ENCODE measurements at regions not wholly inside any gene's neighbourhood (a gene's known extent, or its start where the extent isn't known, plus 50 kb on each side); places are given as distances from the start of the nearest gene placed in this dataset.

DNA sequence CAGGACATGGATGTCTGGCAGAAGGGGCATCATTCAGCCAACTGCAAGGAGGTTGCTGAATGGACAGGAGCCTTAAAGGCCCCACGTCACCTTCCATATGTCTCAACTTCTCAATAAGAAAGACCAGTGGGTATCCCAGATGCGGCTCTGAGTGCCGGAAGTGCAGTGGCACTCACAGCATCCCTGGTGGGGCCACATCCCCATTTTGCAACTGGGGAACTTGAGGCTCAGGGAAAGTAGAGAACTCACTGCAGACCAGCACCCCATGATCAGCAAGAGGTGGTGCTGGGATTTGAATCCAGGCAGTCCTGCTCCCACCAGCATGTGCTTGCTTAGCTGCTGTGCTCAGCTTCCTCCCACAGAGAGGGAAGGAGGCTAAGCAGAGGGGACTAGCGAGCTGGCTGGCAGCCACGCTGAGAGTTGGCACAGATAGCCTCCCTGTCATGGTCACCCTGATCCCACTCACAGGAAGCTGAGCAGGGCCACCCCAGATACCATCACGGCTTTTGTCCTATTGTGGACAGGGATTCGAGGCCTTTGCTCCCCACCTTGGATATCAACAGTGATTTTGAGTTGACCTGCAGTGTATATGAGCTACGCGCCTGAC is 294.2 kb upstream of the FOXF1 start:
- WGBS (ENCODE audit: insufficient coverage, low lambda C conversion rate), result no CpG with 5 or more reads among the region's 9 CpGs
- no peaks in the 10 kb centered on the region for H3K36me3 ChIP-seq (ENCODE audit: control insufficient read depth, insufficient read depth, low read length)
- H3K27ac ChIP-seq (ENCODE audit: low read length), result no peak overlapping the region
- peaks cover 22% of the 10 kb centered on the region for H3K27me3 ChIP-seq (ENCODE audit: control insufficient read depth, insufficient read depth, low read length)
- H3K9me3 ChIP-seq (ENCODE audit: control insufficient read depth, low read depth, low read length), result peaks cover 4% of the 10 kb centered on the region
- no peak overlapping the region for H3K4me3 ChIP-seq (ENCODE audit: low read length)
- no peaks in the 10 kb centered on the region for H3K4me1 ChIP-seq (ENCODE audit: control insufficient read depth, insufficient read depth, low read length)
- DNase-seq, result no peak

DNA sequence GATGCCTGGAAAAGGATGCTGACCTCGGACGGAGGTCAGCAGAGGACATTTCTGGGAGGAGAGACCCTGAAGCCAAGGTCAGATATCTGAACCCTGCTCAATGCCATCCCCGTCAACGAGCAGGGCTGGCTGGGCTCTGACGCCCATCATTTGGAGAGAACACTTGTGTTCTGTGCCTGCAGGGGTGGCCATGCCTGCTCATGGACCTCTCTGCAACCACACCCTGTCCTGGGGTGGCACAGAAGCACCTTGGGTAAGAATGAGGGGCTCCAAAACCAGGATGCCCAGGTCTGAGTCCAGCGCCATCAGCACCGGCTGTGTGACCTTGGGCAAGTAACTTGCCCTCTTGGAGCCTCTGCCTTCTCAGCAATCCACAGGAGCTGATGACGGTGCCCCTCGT is 293.7 kb upstream of the FOXF1 start:
- no CpG with 5 or more reads among the region's 9 CpGs for WGBS (ENCODE audit: insufficient coverage, low lambda C conversion rate)
- Histone ChIP-seq H3K4me1 (ENCODE audit: control insufficient read depth, insufficient read depth, low read length) (no peaks in the 10 kb centered on the region), H3K27me3 (ENCODE audit: control insufficient read depth, insufficient read depth, low read length) (peaks cover 27% of the 10 kb centered on the region), H3K27ac (ENCODE audit: low read length) (no peak overlapping the region), H3K9me3 (ENCODE audit: control insufficient read depth, low read depth, low read length) (peaks cover 4% of the 10 kb centered on the region), H3K36me3 (ENCODE audit: control insufficient read depth, insufficient read depth, low read length) (no peaks in the 10 kb centered on the region), H3K4me3 (ENCODE audit: low read length) (no peak overlapping the region)
- no peak for DNase-seq

DNA sequence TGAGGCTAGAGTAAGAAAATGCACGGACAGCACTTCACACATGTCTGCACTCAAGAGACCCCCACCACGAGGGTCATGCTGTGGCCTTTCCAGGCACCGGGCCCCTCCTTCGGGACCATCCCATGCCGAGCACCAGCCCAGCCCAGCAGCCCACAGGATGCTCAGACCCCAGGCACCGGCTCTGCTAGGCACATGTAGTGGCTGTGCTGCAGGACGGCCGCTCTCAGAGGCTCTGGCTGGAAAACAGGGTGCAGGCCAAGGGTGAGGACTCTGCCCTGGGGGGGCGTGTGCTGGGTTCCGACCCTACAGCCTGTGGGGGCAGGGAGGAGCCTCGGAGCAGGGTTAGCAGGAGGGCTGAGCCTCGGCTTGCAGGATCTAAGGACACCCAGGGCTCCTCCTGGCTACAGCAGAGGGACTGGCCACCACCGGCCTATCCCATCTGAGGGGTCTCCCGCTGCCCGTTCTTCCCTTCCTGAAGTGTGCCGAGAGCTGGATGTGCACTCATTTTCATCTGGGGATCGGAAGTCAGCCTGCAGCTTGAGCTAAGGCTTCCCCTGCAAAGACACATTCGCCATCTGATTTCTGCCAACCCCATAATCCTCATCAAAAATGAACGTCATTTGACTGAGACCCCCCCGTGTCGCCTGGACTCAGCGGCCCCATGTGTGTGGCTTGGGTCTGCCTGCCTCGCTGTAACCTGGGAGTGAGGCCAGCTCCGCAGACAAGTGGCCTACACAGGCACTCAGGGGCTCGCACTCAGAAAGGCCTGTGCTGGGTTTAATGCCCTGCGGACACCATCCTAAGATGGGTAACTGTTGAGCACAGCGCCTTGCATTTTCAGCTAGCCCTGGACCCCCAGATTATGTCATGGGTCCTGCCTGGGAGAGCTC is 293.1 kb upstream of the FOXF1 start:
- H3K27me3 ChIP-seq (ENCODE audit: control insufficient read depth, insufficient read depth, low read length), result peaks cover 29% of the 10 kb centered on the region
- H3K27ac ChIP-seq (ENCODE audit: low read length), result no peak overlapping the region
- H3K36me3 ChIP-seq (ENCODE audit: control insufficient read depth, insufficient read depth, low read length), result no peaks in the 10 kb centered on the region
- DNase-seq, result no peak
- no peak overlapping the region for H3K4me3 ChIP-seq (ENCODE audit: low read length)
- H3K4me1 ChIP-seq (ENCODE audit: control insufficient read depth, insufficient read depth, low read length), result no peaks in the 10 kb centered on the region
- no CpG with 5 or more reads among the region's 27 CpGs for WGBS (ENCODE audit: insufficient coverage, low lambda C conversion rate)
- peaks cover 4% of the 10 kb centered on the region for H3K9me3 ChIP-seq (ENCODE audit: control insufficient read depth, low read depth, low read length)

DNA sequence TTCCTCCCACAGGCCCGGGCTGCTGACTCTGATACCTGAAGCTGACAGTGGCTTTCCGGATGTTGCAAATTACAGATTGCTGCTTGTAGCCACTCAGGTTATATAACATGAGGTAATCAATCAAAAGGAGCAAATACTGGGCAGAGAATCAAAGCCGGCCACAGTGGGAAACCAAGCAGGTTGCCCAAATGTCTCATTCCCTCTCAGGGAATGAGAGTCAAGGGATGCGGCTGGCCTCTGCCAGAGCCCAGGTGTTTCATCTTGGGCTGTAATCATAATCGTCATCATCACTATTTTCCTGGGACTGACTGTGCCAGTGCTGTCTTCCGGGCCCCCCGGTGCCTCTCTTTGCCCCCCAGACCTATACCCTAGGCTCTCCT is 292.4 kb upstream of the FOXF1 start:
- Histone ChIP-seq H3K4me3 (ENCODE audit: low read length) (no peak overlapping the region), H3K9me3 (ENCODE audit: control insufficient read depth, low read depth, low read length) (no peaks in the 10 kb centered on the region), H3K27ac (ENCODE audit: low read length) (no peak overlapping the region), H3K4me1 (ENCODE audit: control insufficient read depth, insufficient read depth, low read length) (no peaks in the 10 kb centered on the region), H3K27me3 (ENCODE audit: control insufficient read depth, insufficient read depth, low read length) (peaks cover 34% of the 10 kb centered on the region), H3K36me3 (ENCODE audit: control insufficient read depth, insufficient read depth, low read length) (no peaks in the 10 kb centered on the region)
- no peak for DNase-seq
- no CpG with 5 or more reads among the region's 7 CpGs for WGBS (ENCODE audit: insufficient coverage, low lambda C conversion rate)

DNA sequence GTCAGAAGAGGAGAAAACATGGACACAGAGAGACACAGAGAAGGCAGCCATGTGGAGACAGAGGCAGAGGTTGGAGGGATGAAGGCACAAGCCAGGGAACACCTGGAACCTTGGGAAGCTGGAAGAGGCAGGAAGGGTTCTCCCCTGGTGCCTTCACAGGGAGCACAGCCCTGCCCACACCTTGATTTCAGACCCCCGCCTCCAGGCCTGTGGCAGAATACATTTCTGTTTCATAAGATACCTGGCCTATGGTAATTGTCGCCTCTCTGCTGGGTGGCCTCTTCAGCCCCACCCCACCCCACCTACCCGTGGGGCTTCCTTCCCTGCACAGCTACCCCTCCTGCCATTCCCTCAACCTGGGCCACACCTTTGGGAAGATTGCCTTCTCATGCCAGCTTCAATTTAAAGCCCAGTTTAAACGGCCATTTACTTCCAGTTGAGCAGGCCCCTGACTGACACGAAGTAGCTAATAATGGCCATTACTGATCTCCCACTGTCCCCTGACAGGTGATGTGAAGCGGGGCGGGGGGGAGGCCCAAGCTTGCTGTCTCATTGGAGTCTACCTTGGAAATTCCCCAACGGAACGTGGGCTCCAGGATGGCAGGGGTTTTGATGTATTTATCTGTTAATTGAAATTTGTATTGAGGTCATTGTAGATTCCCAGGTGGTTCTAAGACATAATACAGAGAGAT is 291.7 kb upstream of the FOXF1 start:
- H3K4me1 ChIP-seq (ENCODE audit: control insufficient read depth, insufficient read depth, low read length), result no peaks in the 10 kb centered on the region
- H3K36me3 ChIP-seq (ENCODE audit: control insufficient read depth, insufficient read depth, low read length), result no peaks in the 10 kb centered on the region
- H3K4me3 ChIP-seq (ENCODE audit: low read length), result no peak overlapping the region
- peaks cover 40% of the 10 kb centered on the region for H3K27me3 ChIP-seq (ENCODE audit: control insufficient read depth, insufficient read depth, low read length)
- DNase-seq, result no peak
- H3K27ac ChIP-seq (ENCODE audit: low read length), result no peak overlapping the region
- no CpG with 5 or more reads among the region's 9 CpGs for WGBS (ENCODE audit: insufficient coverage, low lambda C conversion rate)
- no peaks in the 10 kb centered on the region for H3K9me3 ChIP-seq (ENCODE audit: control insufficient read depth, low read depth, low read length)

DNA sequence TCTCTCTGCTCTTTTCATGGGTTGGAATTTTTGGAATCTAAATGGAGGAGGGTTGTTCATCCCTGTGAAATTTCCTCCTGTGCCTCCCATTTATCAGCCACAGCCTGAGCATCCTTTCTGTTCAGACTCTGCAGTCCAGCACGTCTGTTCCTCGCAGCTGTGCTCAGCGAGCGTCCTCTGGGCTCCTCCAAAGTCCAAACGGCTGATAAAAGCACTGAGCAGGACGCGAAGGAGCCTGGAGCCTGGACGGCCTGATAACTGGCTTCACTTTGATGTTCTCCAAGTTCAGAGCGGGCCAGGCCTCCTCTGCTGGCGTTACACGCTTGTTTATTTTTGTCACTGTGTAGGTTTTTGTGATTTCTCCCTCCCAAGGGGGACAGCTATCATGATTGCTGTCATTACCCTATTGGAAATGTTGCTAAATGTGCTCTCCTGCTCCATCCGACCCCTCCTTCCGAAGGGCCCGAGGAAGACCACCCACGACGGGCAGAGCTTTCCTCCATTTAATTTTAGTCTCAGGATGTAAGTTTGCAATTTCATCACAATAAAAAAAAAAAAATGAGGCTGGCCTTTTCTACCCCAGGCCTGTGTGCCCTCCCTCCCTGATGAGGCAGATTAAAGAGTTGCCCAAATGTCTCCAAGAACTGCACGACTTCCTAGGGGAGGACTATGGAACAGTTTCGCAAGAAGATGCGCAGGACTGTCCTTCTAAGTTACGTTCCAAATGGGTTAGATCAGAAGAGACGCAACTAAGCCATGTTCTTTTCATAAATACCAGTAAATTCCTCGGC is 290.5 kb upstream of the FOXF1 start:
- DNase-seq, result no peak
- H3K9me3 ChIP-seq (ENCODE audit: control insufficient read depth, low read depth, low read length), result no peaks in the 10 kb centered on the region
- H3K27ac ChIP-seq (ENCODE audit: low read length), result peak overlapping the region; percentile 78
- H3K4me3 ChIP-seq (ENCODE audit: low read length), result no peak overlapping the region
- no peaks in the 10 kb centered on the region for H3K4me1 ChIP-seq (ENCODE audit: control insufficient read depth, insufficient read depth, low read length)
- no peaks in the 10 kb centered on the region for H3K36me3 ChIP-seq (ENCODE audit: control insufficient read depth, insufficient read depth, low read length)
- WGBS (ENCODE audit: insufficient coverage, low lambda C conversion rate), result 71% methylated on average over 4 of the region's 22 CpGs
- peaks cover 40% of the 10 kb centered on the region for H3K27me3 ChIP-seq (ENCODE audit: control insufficient read depth, insufficient read depth, low read length)

DNA sequence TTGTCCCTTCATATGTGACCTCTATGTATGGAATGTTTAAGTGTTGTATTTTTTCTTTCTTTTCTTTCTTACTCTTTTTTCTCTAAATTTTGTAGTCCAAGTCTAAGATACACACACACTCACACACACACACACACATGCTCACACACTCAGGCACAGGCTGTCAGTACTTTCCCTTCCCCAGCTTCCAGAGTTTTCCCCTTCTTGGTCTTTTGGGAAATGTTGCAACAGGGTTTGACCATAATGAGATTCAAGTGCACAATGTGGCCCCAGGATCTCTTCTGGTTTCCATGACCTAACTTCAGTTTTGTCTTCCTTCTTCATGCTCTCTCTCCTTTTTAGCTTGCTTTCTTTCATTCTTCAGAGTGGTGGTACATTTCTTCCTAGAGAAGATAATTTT is 289.8 kb upstream of the FOXF1 start:
- no peak overlapping the region for H3K4me3 ChIP-seq (ENCODE audit: low read length)
- H3K36me3 ChIP-seq (ENCODE audit: control insufficient read depth, insufficient read depth, low read length), result no peaks in the 10 kb centered on the region
- H3K27me3 ChIP-seq (ENCODE audit: control insufficient read depth, insufficient read depth, low read length), result peaks cover 40% of the 10 kb centered on the region
- no peaks in the 10 kb centered on the region for H3K4me1 ChIP-seq (ENCODE audit: control insufficient read depth, insufficient read depth, low read length)
- DNase-seq, result no peak
- H3K27ac ChIP-seq (ENCODE audit: low read length), result peak overlapping the region; percentile 78
- H3K9me3 ChIP-seq (ENCODE audit: control insufficient read depth, low read depth, low read length), result no peaks in the 10 kb centered on the region

DNA sequence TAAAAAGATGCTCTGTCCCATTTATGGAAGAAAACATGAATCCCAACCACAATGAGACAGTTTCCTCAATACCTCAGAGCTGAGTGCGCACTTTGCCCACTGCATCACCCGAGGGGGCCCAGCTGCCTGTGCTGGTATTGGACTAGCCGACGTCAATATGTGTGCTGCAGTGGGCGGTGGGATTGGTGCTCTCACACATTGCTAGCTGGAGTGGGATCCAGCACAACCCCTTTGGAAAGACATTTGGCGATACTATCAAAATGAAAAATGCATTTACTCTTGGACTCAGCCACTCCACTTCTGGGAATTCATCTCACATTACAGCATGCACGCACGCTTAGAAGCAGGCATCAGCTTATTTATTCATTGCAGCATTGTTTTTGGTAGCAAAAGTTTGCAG is 289.2 kb upstream of the FOXF1 start:
- WGBS (ENCODE audit: insufficient coverage, low lambda C conversion rate), result no CpG with 5 or more reads among the region's 8 CpGs
- H3K4me3 ChIP-seq (ENCODE audit: low read length), result no peak overlapping the region
- DNase-seq, result peak in 1 of 2 donors; percentile 35
- H3K36me3 ChIP-seq (ENCODE audit: control insufficient read depth, insufficient read depth, low read length), result no peaks in the 10 kb centered on the region
- peak overlapping the region; percentile 78 for H3K27ac ChIP-seq (ENCODE audit: low read length)
- peaks cover 40% of the 10 kb centered on the region for H3K27me3 ChIP-seq (ENCODE audit: control insufficient read depth, insufficient read depth, low read length)
- H3K4me1 ChIP-seq (ENCODE audit: control insufficient read depth, insufficient read depth, low read length), result no peaks in the 10 kb centered on the region
- H3K9me3 ChIP-seq (ENCODE audit: control insufficient read depth, low read depth, low read length), result no peaks in the 10 kb centered on the region

DNA sequence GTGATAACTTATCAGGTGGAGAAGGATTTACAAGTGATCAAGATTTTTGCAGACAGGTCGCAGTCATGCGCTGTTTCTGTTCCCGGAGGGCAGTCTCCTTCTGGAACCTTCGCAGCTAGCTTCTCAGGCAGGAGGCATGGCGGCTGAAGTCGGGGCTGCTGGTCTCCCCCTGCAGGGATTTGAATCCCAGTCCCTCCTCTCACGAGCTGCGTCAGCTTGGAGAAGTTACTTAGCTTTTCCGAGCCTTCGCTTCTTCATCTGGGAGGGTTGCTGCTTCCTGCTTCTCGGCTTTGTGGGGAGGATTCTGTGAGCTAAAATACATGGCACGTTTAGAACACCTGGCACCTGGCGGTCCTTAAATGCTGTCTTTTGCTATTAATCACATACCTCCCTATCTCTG is 287.8 kb upstream of the FOXF1 start:
- peak in 1 of 2 donors; percentile 36 for DNase-seq
- Histone ChIP-seq H3K9me3 (ENCODE audit: control insufficient read depth, low read depth, low read length) (no peaks in the 10 kb centered on the region), H3K36me3 (ENCODE audit: control insufficient read depth, insufficient read depth, low read length) (no peaks in the 10 kb centered on the region), H3K27ac (ENCODE audit: low read length) (peak overlapping the region; percentile 78), H3K27me3 (ENCODE audit: control insufficient read depth, insufficient read depth, low read length) (peaks cover 45% of the 10 kb centered on the region), H3K4me1 (ENCODE audit: control insufficient read depth, insufficient read depth, low read length) (no peaks in the 10 kb centered on the region), H3K4me3 (ENCODE audit: low read length) (peak overlapping the region; percentile 24)
- WGBS (ENCODE audit: insufficient coverage, low lambda C conversion rate), result 50% methylated on average over 1 of the region's 13 CpGs

DNA sequence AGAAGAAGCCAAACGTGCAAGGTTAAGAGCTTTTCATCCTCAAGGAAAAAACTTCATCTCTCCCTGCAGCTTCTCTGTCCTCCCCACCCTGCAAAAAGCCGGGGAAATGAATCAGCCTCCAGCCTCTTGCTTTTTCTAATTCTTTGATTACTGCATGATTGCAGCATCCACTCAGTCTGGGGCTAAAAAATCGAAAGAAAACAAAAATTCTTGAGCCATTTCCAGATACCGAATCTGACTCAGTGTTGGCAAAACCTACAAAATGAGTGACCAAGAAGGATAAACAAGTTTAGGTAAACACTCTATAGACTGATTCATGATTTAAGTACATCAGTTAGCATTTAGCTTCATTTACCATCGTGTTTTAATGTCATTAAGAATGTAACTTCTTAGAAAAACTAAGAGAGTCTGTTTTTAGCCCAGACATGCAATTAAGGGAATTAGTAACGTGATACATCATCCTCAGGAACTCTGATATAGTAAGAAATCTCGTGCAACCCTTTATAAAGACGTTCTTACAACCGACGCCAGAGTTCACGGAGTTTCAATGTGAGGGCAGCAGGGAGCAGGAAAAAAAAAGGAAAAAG is 287.3 kb upstream of the FOXF1 start:
- WGBS (ENCODE audit: insufficient coverage, low lambda C conversion rate), result 39% methylated on average over 10 of the region's 11 CpGs
- Histone ChIP-seq H3K27me3 (ENCODE audit: control insufficient read depth, insufficient read depth, low read length) (peaks cover 48% of the 10 kb centered on the region), H3K4me1 (ENCODE audit: control insufficient read depth, insufficient read depth, low read length) (no peaks in the 10 kb centered on the region), H3K36me3 (ENCODE audit: control insufficient read depth, insufficient read depth, low read length) (no peaks in the 10 kb centered on the region), H3K27ac (ENCODE audit: low read length) (peak overlapping the region; percentile 78), H3K4me3 (ENCODE audit: low read length) (no peak overlapping the region), H3K9me3 (ENCODE audit: control insufficient read depth, low read depth, low read length) (peaks cover 2% of the 10 kb centered on the region)
- DNase-seq, result peak in 1 of 2 donors; percentile 39
